ENCODE measurements at regions not wholly inside any gene's neighbourhood (a gene's known extent, or its start where the extent isn't known, plus 50 kb on each side); places are given as distances from the start of the nearest gene placed in this dataset.

- TF ChIP-seq ZNF484 (CRISPR knock-in tag; IDR thresholded peaks at IDR 0.05; ENCODE audit: borderline replicate concordance, low read depth): no peak
These were observed 79.4 kb upstream of the IFNE start (continued) for GRCh38 chr9:21561502-21561901.

GRCh38 chr9:21564175-21564574, 82.1 kb upstream of the IFNE start:
- H2AFZ ChIP-seq (ENCODE audit: low read length): no peak overlapping the region
- in situ Hi-C loops (cut with HindIII; ENCODE audit: extremely low pct_ligation_motif_present, low pct_unique_long_range_greater_than_20kb): no loop called here
- ATAC-seq: no peak
- no peak overlapping the region for H3K27ac ChIP-seq (ENCODE audit: extremely low read length, insufficient read depth, low read length)
- no peak overlapping the region for H3K9ac ChIP-seq (ENCODE audit: insufficient read depth, low read depth, low read length)
- no peak for TF ChIP-seq MTA1 (CRISPR knock-in tag; IDR thresholded peaks at IDR 0.05; ENCODE audit: borderline replicate concordance)
- no peak for TF ChIP-seq HES4 (CRISPR knock-in tag; IDR thresholded peaks at IDR 0.05; ENCODE audit: borderline replicate concordance)
- no peak for TF ChIP-seq GPBP1L1 (CRISPR knock-in tag; IDR thresholded peaks at IDR 0.05)
- TF ChIP-seq ZBTB37 (CRISPR knock-in tag; IDR thresholded peaks at IDR 0.05): no peak
- no peak for TF ChIP-seq ZNF605 (CRISPR knock-in tag; IDR thresholded peaks at IDR 0.05)
- TF ChIP-seq NFIC (IDR thresholded peaks at IDR 0.05; ENCODE audit: low read length): no peak
- no peak for TF ChIP-seq ZNF784 (CRISPR knock-in tag; IDR thresholded peaks at IDR 0.05; ENCODE audit: borderline replicate concordance)
- no peak for TF ChIP-seq CTCF (CRISPR knock-in tag; IDR thresholded peaks at IDR 0.05)
- no peak for TF ChIP-seq NFIB (CRISPR knock-in tag; IDR thresholded peaks at IDR 0.05; ENCODE audit: borderline replicate concordance)
- no peak for TF ChIP-seq ZNF609 (CRISPR knock-in tag; IDR thresholded peaks at IDR 0.05; ENCODE audit: borderline replicate concordance)
- TF ChIP-seq MXD1 (CRISPR knock-in tag; IDR thresholded peaks at IDR 0.05): no peak
- BruUV-seq (replicated peaks): no TSS peak
- H4K20me1 ChIP-seq (ENCODE audit: insufficient read depth, low read length): no peaks in the 10 kb centered on the region
- no peak for DNase-seq (ENCODE audit: low spot score)
- H3K4me1 ChIP-seq (ENCODE audit: insufficient read depth, low read length): no peaks in the 10 kb centered on the region
- no peak overlapping the region for H3K4me2 ChIP-seq (ENCODE audit: low read depth, low read length)
- 0 out of 5 replicates have a peak, but pooled peaks cover 0 to 3% of the 10 kb centered on the region in 2 experiments for H3K27me3 ChIP-seq (ENCODE audit: control insufficient read depth in 1 of 2, insufficient read depth in 2 of 2, low read length in 2 of 2)
- H3K9me3 ChIP-seq (ENCODE audit: low read length): no peaks in the 10 kb centered on the region
- no peak overlapping the region for H3K4me3 ChIP-seq (replicated peaks in 1 of 3; ENCODE audit: insufficient read depth in 1 of 3, low read depth in 2 of 3, low read length in 3 of 3)
- WGBS (ENCODE audit: low lambda C conversion rate): 3% methylated on average over 1 of the region's 1 CpG
- H3K36me3 ChIP-seq (replicated peaks in 1 of 2; ENCODE audit: control insufficient read depth in 1 of 2, insufficient read depth in 2 of 2, low read length in 2 of 2): no peaks in the 10 kb centered on the region
- no peaks in the 10 kb centered on the region for H3K79me2 ChIP-seq (ENCODE audit: insufficient read depth, low read length)
- no peak for FAIRE-seq
- ChIA-PET POLR2A (no interaction called here), CTCF (ENCODE audit: low intra/inter-chr PET ratio, low total read pairs) (no interaction called here)
- intact Hi-C loops (cut with micrococcal nuclease; ENCODE audit: unreplicated experiment): no loop called here

All from HepG2 (cell line).